ENCODE measurements at regions not wholly inside any gene's neighbourhood (a gene's known extent, or its start where the extent isn't known, plus 50 kb on each side); places are given as distances from the start of the nearest gene placed in this dataset.
"Not testable (repeated sequence)": the region's sequence is repeated elsewhere in the genome, so short reads cannot be mapped to it uniquely, and the experiment has no call there.

DNA sequence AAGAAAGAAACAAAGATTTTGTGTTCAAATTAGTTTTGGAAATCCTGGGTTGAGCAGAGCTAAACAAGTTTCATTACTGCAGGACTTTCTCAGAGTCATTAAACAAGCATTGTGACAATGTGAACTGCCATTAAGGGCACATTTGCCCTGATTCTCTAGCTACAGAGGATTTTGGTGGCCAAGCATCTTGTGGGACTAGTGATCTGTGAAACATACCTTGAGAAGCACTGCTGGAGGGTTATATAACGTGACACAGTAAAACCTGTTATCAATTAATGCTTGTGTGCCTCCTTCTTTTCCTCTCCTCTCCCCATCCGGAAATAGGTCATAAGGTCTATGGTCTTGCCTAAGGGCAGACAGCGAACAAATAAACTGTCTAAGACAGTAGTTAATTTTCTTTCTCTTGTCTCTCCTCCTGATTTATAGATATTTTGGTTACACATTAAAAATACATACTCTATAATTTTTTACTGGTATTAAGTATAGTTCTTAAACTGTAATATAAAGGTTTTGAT, 167.3 kb upstream of the NANOGP8 start:
- in situ Hi-C loops (cut with HindIII; ENCODE audit: low sequenced_read_pairs), result no loop called here
- no peak overlapping the region for H3K4me3 ChIP-seq (ENCODE audit: low read depth, low read length)
- no peak for DNase-seq (ENCODE audit: low read depth)
- TF ChIP-seq, protein P1, sequence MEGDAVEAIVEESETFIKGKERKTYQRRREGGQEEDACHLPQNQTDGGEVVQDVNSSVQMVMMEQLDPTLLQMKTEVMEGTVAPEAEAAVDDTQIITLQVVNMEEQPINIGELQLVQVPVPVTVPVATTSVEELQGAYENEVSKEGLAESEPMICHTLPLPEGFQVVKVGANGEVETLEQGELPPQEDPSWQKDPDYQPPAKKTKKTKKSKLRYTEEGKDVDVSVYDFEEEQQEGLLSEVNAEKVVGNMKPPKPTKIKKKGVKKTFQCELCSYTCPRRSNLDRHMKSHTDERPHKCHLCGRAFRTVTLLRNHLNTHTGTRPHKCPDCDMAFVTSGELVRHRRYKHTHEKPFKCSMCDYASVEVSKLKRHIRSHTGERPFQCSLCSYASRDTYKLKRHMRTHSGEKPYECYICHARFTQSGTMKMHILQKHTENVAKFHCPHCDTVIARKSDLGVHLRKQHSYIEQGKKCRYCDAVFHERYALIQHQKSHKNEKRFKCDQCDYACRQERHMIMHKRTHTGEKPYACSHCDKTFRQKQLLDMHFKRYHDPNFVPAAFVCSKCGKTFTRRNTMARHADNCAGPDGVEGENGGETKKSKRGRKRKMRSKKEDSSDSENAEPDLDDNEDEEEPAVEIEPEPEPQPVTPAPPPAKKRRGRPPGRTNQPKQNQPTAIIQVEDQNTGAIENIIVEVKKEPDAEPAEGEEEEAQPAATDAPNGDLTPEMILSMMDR (IDR thresholded peaks at IDR 0.05; ENCODE audit: low read depth, low read length, missing control alignments), result no peak

DNA sequence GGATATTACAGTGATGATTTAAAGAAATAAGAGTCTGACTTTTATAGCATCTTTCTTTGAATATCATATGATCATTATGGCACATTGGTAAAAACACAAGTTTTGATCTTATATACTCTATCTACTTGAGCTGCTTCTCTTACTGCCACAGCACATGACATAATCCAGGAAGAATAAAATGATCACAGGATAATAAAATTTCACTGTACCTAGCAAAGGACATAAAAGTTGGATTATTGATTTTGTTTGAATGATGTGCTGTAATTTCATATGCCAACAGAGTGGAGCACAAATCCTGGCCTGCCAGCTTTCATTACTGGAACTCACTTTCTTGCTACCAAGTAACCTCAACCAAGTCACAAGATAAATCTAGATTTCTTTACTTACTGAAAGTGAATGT, 162.1 kb upstream of the NANOGP8 start:
- TF ChIP-seq, protein P1 (IDR thresholded peaks at IDR 0.05; ENCODE audit: low read depth, low read length, missing control alignments), result no peak
- no peak overlapping the region for H3K4me3 ChIP-seq (ENCODE audit: low read depth, low read length)
- no peak for DNase-seq (ENCODE audit: low read depth)
- in situ Hi-C loops (cut with HindIII; ENCODE audit: low sequenced_read_pairs), result no loop called here

DNA sequence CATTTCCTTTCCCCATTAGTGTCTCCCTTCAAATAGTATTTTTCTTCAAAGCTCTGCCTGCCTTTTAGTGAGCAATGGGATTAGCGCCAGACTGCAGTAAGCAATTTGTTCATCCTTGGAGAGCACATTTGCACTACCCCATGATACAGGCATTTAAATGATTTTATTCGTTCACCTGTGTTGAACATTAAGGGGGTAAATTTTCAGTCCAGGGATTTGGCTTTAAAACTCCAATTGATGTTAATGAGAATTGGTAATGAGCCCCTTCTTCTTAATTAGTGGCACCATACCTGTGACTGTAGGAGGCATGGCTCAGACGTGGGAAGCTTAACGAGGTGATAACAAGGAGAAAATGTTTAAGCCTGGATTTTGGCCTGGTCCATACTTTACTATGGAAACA, 161.4 kb upstream of the NANOGP8 start:
- H3K4me3 ChIP-seq (ENCODE audit: low read depth, low read length), result no peak overlapping the region
- DNase-seq (ENCODE audit: low read depth), result no peak
- TF ChIP-seq, protein P1 (IDR thresholded peaks at IDR 0.05; ENCODE audit: low read depth, low read length, missing control alignments), result no peak
- in situ Hi-C loops (cut with HindIII; ENCODE audit: low sequenced_read_pairs), result no loop called here

DNA sequence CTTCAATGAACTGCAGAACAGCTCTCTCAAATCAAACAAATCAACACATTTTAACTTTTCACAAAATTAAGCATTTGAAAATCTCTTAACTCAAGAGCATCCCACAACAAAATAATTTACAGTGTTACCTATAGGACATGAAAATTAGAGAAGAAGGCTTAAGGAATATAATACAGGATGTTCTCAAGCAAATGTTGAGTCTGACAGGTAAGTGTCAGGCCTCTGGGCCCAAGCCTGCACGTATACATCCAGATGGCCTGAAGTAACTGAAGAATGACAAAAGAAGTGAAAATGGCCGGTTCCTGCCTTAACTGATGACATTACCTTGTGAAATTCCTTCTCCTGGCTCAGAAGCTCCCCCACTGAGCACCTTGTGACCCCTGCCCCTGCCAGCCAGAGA, 160.6 kb upstream of the NANOGP8 start:
- H3K4me3 ChIP-seq (ENCODE audit: low read depth, low read length); in situ Hi-C loops (cut with HindIII; ENCODE audit: low sequenced_read_pairs); DNase-seq (ENCODE audit: low read depth): not testable (repeated sequence)

DNA sequence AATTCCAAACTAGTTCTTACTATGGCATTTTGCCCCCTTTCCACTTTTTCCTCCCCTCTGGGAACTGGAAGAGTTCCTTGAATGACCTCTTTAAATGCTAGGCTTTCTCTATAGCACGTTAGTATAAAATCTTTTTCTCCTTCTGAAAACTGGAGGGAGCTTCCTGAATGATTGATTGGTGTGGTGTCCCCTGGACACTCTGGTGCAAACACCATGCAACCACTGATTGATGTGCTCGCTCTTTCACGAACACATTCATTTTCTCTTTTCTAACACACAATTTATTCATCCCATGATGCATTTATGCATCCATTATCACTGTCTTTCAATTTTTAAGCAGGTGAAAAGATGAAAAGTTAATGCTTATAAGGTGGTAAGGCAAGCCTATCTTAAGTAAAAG, 159.1 kb upstream of the NANOGP8 start:
- no peak for DNase-seq (ENCODE audit: low read depth)
- TF ChIP-seq, protein P1 (IDR thresholded peaks at IDR 0.05; ENCODE audit: low read depth, low read length, missing control alignments), result no peak

DNA sequence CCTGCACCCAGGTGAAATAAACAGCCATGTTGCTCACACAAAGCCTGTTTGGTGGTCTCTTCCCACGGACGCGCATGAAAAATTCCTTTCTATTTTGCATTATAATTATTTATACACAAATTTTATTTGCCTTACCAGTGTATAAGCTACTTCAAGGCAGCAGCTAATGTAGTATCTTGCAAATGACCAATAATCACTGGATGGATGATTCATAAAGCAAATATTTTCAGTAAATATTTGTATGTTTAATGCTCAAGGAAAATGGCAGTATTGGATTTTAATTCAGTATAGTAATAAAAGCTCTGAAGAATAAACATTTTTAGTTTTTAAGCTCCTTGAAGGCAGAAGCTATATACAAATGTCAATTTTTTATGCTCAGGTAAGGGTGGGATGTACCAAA, 158.7 kb upstream of the NANOGP8 start:
- in situ Hi-C loops (cut with HindIII; ENCODE audit: low sequenced_read_pairs), result no loop called here
- TF ChIP-seq, protein P1 (IDR thresholded peaks at IDR 0.05; ENCODE audit: low read depth, low read length, missing control alignments), result no peak
- DNase-seq (ENCODE audit: low read depth), result no peak
- H3K4me3 ChIP-seq (ENCODE audit: low read depth, low read length), result no peak overlapping the region

More for the DNA sequence above, 159.1 kb upstream of the NANOGP8 start:
- in situ Hi-C loops (cut with HindIII; ENCODE audit: low sequenced_read_pairs), result no loop called here
- no peak overlapping the region for H3K4me3 ChIP-seq (ENCODE audit: low read depth, low read length)

DNA sequence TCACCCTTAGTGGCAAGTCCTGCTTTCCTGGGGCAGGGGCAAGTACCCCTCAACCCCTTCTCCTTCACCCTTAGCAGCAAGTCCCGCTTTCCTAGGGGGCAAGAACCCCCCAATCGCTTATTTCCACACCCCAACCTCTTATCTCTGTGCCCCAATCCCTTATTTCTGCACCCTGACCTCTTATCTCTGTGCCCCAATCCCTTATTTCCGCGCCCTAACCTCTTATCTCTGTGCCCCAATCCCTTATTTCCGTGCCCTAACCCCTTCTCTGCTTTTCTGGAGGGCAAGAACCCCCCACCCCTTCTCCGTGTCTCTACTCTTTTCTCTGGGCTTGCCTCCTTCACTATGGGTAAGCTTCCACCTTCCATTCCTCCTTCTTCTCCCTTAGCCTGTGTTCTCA, 154.6 kb upstream of the NANOGP8 start:
- H3K4me3 ChIP-seq (ENCODE audit: low read depth, low read length); in situ Hi-C loops (cut with HindIII; ENCODE audit: low sequenced_read_pairs); DNase-seq (ENCODE audit: low read depth): not testable (repeated sequence)

DNA sequence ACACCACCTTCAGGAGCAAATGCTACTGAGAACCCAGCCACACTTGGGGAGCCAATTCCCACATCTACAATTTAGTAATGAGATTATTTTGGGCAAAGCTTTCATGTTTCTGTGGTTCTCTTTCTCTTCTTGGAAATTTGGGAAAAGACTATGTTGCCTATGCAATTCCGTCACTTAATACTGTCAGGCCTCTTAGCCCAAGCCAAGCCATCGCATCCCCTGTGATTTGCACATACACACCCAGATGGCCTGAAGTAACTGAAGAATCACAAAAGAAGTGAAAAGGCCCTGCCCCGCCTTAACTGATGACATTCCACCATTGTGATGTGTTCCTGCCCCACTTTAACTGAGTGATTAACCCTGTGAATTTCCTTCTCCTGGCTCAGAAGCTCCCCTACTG, 153.4 kb upstream of the NANOGP8 start:
- H3K4me3 ChIP-seq (ENCODE audit: low read depth, low read length), result not testable (repeated sequence)

More for the DNA sequence above, 153.4 kb upstream of the NANOGP8 start:
- DNase-seq (ENCODE audit: low read depth); in situ Hi-C loops (cut with HindIII; ENCODE audit: low sequenced_read_pairs): not testable (repeated sequence)

Measured in astrocyte of the cerebellum (primary cell).